AG08395 (cell line): ENCODE measurements at regions not wholly inside any gene's neighbourhood (a gene's known extent, or its start where the extent isn't known, plus 50 kb on each side); places are given as distances from the start of the nearest gene placed in this dataset.

Experiments used
- DNase-seq: peaks from one replicate; pipeline ENCODE4 v3.0.0; 2012; ENCODE audit warnings: mixed read lengths, low spot score

GRCh38 chr12:34345801-34346200, 323.5 kb downstream of the ALG10 start:
- no peak for DNase-seq

GRCh38 chr12:34346372-34347034, 324.2 kb downstream of the ALG10 start:
- DNase-seq: no peak

- DNase-seq: no peak
Observed at GRCh38 chr12:34347367-34347766, 325.1 kb downstream of the ALG10 start.

GRCh38 chr12:34348064-34348463, 325.8 kb downstream of the ALG10 start:
- DNase-seq: no peak

GRCh38 chr12:34348836-34349672, 326.8 kb downstream of the ALG10 start:
- no peak for DNase-seq

- no peak for DNase-seq
Observed at GRCh38 chr12:34349673-34349961, 327.3 kb downstream of the ALG10 start.

- no peak for DNase-seq
Observed at GRCh38 chr12:34350092-34351041, 328.1 kb downstream of the ALG10 start.

- DNase-seq: no peak
Observed at GRCh38 chr12:34352098-34352497, 329.8 kb downstream of the ALG10 start.

- DNase-seq: no peak
Observed at GRCh38 chr12:34354239-34355200, 332.2 kb downstream of the ALG10 start.

GRCh38 chr12:34356233-34356987, 334.1 kb downstream of the ALG10 start:
- DNase-seq: no peak

GRCh38 chr12:34357791-34358190, 335.5 kb downstream of the ALG10 start:
- DNase-seq: no peak

- no peak for DNase-seq
Observed at GRCh38 chr12:34358198-34358597, 335.9 kb downstream of the ALG10 start.

- no peak for DNase-seq
Observed at GRCh38 chr12:34361721-34362316, 339.5 kb downstream of the ALG10 start.

GRCh38 chr12:34363050-34363673, 340.9 kb downstream of the ALG10 start:
- DNase-seq: no peak

- no peak for DNase-seq
Observed at GRCh38 chr12:34368079-34368478, 345.8 kb downstream of the ALG10 start.

GRCh38 chr12:34371050-34371449, 348.8 kb downstream of the ALG10 start:
- DNase-seq: no peak

GRCh38 chr12:34372003-34372402, 349.7 kb downstream of the ALG10 start:
- DNase-seq: no peak

- DNase-seq: no peak
Observed at GRCh38 chr12:34373926-34374325, 351.6 kb downstream of the ALG10 start.

GRCh38 chr12:34376133-34376799, 354.0 kb downstream of the ALG10 start:
- no peak for DNase-seq
